Ovary (tissue), 7 donors: ENCODE measurements at regions not wholly inside any gene's neighbourhood (a gene's known extent, or its start where the extent isn't known, plus 50 kb on each side); places are given as distances from the start of the nearest gene placed in this dataset.

Experiments used
- DNase-seq, 5 donors: peaks; one replicate each; pipeline ENCODE4 v3.0.0-alpha.2; 2019 to 2020
- H3K27ac ChIP-seq, 2 donors: fragments of 200-600 bp; one replicate each; pipeline versions ENCODE4 v1.5.1 to v1.8.0; 2019 to 2022
- H3K27me3 ChIP-seq: fragments of 200-600 bp; one replicate; pipeline ENCODE4 v1.8.0; 2022
- H3K36me3 ChIP-seq: fragments of 200-600 bp; sonication (generic); one replicate; pipeline ENCODE4 v1.5.1; 2019
- H3K4me1 ChIP-seq: one replicate; pipeline ENCODE4 v1.8.1; 2013; ENCODE audit warnings: mild to moderate bottlenecking, moderate library complexity; ENCODE audit not compliant: insufficient read depth
- H3K4me3 ChIP-seq: fragments of 200-600 bp; sonication (generic); one replicate; pipeline ENCODE4 v1.5.1; 2017
- H3K9me3 ChIP-seq, 2 donors: fragments of 200-600 bp in 1 of 2; sonication (generic) in 1 of 2; one replicate each; pipeline versions ENCODE4 v1.5.1 to v1.8.1; 2013 to 2019; ENCODE audit warnings: mild to moderate bottlenecking in 1 of 2, moderate library complexity in 1 of 2
- CTCF ChIP-seq, 3 donors: fragments of 450-650 bp in 2 of 3; fragments of 200-600 bp in 1 of 3; IDR thresholded peaks; one replicate each; pipeline versions ENCODE4 v1.5.1 to v1.8.0; 2016 to 2022; ENCODE audit warnings: antibody characterized with exemption in 3 of 3, mild to moderate bottlenecking in 1 of 3
- EP300 ChIP-seq: sonication (generic); formaldehyde crosslinking; IDR thresholded peaks from one replicate; pipeline ENCODE4 v1.6.1; 2017; ENCODE audit warnings: antibody characterized with exemption
- POLR2A ChIP-seq: fragments of 450-650 bp; IDR thresholded peaks from one replicate; pipeline ENCODE4 v1.6.1; 2017; ENCODE audit warnings: antibody characterized with exemption, mild to moderate bottlenecking, moderate library complexity
- WGBS, 3 donors: extraction: QIAGEN DNeasy Blood & Tissue Kit in 1 of 3; methylation state at CpG; one replicate each; pipeline versions ENCODE4 v1.1.5 to v1.1.7; 2013 to 2017; 5-methylcytosine and 5-hydroxymethylcytosine counted together
- intact Hi-C, 4 donors: fragments of 100-400 bp; cut with DNase I; formaldehyde crosslinking; loops; one replicate each; pipeline versions ENCODE4 v1.11.0 to v1.15.1; 2022 to 2023
- donor health status: DM: no; HTN: no; CAD: no; lungs with moderate emphysema.
- donor health status: DM: no; HTN: no; CAD: no.
- donor health status: Bipolar disorder and iron deficiency.
- donor health status: DM: no; HTN: no; CAD: no.
- donor health status: DM: yes; HTN: yes; CAD: no.

- H3K27ac ChIP-seq, result no peak overlapping the region
- H3K27me3 ChIP-seq, result no peaks in the 10 kb centered on the region
- DNase-seq, result no peak
- no peaks in the 10 kb centered on the region for H3K9me3 ChIP-seq
- H3K36me3 ChIP-seq, result no peaks in the 10 kb centered on the region
- TF ChIP-seq EP300 (no peak), POLR2A (no peak), CTCF (IDR thresholded peaks at IDR 0.05) (no peak)
- 89 to 93% (median 92%) methylated on average over 14 of the region's 14 CpGs for WGBS, 3 donors
- intact Hi-C loops, result no loop called here
- H3K4me1 ChIP-seq, result peaks cover 2% of the 10 kb centered on the region
- no peak overlapping the region for H3K4me3 ChIP-seq
Measured at GRCh38 chr15:93307513-93307912, 218.5 kb upstream of the RGMA start.

DNA sequence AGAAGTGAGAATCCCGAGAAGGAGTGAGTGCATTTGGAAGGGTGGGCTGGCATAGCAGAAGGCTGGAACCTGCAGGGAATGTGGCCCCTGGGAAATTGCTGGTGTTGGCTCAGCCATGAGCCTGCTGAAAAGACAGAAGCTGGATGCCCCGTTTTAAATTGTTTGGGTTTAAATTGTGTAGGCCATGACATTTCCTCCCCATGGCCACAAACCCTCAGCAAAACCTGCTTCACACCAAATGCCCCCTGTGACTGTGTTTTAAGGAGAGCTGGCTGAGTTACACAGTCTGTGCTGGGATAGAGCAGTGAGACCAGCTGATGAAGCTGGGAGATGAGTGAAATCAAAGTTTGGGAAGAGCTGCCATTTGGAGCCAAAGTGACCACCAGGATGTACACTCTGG is 216.3 kb upstream of the RGMA start:
- Histone ChIP-seq H3K27ac (no peak overlapping the region), H3K27me3 (no peaks in the 10 kb centered on the region), H3K36me3 (no peaks in the 10 kb centered on the region), H3K4me3 (no peak overlapping the region), H3K4me1 (no peaks in the 10 kb centered on the region), H3K9me3 (no peaks in the 10 kb centered on the region)
- TF ChIP-seq CTCF (IDR thresholded peaks at IDR 0.05) (no peak), POLR2A (no peak), EP300 (no peak)
- 59 to 68% (median 65%) methylated on average over 2 of the region's 2 CpGs for WGBS, 3 donors
- intact Hi-C loops, result no loop called here
- DNase-seq, result no peak

DNA sequence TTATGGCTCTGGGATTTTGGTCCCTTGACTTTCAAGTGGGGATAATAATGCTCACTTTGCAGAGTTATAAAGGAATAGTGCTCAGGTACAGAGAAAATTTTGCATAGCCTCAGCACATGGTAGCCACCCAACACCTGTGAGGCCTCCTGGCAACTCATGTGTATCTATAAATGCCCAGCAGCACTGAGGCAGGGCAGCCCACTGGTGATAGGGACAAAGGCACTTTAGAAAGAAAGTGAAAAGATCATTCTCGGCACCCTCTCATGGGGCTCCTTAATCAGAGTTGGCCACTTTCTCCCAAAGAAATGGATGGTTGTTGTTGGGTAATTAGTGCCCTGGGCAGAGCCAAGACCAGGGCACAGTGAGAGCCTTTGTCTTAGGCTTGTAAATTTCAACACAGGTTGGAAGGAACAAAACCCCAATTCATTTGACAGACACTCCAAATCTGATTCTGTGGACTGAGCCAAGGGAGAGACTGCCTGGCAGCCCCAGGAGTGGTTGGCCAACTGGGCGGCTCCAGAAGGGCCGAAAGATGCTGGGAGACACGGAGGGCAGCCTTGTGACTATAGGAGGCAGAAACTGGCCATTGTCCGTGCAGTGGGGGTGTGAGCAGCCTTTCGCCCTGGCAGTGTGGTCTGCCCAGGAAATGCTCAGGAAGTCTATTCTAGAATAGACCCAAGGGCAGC is 213.2 kb upstream of the RGMA start:
- Histone ChIP-seq H3K36me3 (no peaks in the 10 kb centered on the region), H3K4me1 (no peaks in the 10 kb centered on the region), H3K27me3 (no peaks in the 10 kb centered on the region), H3K4me3 (no peak overlapping the region), H3K9me3 (no peaks in the 10 kb centered on the region), H3K27ac (no peak overlapping the region)
- DNase-seq, result no peak
- WGBS, 3 donors, result 93 to 98% (median 96%) methylated on average over 6 of the region's 6 CpGs
- TF ChIP-seq POLR2A (no peak), EP300 (no peak), CTCF (IDR thresholded peaks at IDR 0.05) (no peak)
- intact Hi-C loops, result no loop called here

DNA sequence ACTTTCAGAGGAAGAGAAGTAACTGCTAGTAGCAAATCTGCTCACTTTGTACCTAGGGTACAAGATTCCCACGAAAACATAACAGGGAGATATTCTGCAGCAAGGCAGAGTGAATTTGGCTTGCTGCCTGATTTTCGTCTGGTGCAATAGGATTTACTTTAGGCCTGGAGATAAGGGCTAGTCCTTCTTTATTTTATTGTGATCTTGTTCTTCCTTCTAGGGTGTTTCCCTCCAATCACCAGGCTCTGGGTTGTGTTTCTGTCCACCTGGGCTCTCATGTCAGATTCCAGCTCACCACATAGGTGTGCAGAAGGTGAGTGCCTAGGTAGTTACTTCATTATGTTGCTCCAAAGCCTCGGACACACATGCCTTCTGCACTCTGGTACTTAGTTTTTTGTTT is 211.8 kb upstream of the RGMA start:
- no peak overlapping the region for H3K4me3 ChIP-seq
- peak in 3 of 5 donors; percentile 32 to 65 (median 53) for DNase-seq
- intact Hi-C loops, result no loop called here
- H3K36me3 ChIP-seq, result no peaks in the 10 kb centered on the region
- no peaks in the 10 kb centered on the region for H3K27me3 ChIP-seq
- no peaks in the 10 kb centered on the region for H3K9me3 ChIP-seq
- no peaks in the 10 kb centered on the region for H3K4me1 ChIP-seq
- 15 to 24% (median 18%) methylated on average over 3 of the region's 3 CpGs for WGBS, 3 donors
- TF ChIP-seq CTCF (IDR thresholded peaks at IDR 0.05) (no peak), POLR2A (no peak), EP300 (no peak)
- H3K27ac ChIP-seq, result no peak overlapping the region
